ENCODE measurements at regions not wholly inside any gene's neighbourhood (a gene's known extent, or its start where the extent isn't known, plus 50 kb on each side); places are given as distances from the start of the nearest gene placed in this dataset.

DNA sequence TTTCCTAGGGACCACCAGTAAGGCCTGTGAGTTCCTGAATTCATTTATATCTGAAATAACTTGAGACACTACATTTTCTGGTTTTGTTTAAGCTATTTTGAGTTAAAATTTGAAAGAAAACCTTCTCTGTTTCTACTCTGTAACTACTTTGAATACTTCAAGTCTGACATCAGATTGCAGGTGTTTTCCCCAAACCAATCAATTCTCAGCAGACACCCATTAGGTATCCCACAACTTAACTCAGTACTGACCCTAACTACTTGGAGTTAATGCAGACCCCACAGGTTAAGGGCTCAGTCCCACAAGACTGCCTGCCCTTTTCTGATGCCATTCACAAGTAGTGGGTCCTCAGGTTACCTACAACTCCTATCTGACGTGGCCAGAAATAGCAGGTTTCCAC is 1100.0 kb upstream of the SLIT2 start (continued):
- no peak for TF ChIP-seq PATZ1 (CRISPR knock-in tag; IDR thresholded peaks at IDR 0.05; ENCODE audit: borderline replicate concordance)
- TF ChIP-seq TCF4 (CRISPR knock-in tag; IDR thresholded peaks at IDR 0.05; ENCODE audit: borderline replicate concordance): no peak
- no peak for TF ChIP-seq CSDC2 (CRISPR knock-in tag; IDR thresholded peaks at IDR 0.05)
- no peak for TF ChIP-seq ZC3H10 (CRISPR knock-in tag; IDR thresholded peaks at IDR 0.05)

DNA sequence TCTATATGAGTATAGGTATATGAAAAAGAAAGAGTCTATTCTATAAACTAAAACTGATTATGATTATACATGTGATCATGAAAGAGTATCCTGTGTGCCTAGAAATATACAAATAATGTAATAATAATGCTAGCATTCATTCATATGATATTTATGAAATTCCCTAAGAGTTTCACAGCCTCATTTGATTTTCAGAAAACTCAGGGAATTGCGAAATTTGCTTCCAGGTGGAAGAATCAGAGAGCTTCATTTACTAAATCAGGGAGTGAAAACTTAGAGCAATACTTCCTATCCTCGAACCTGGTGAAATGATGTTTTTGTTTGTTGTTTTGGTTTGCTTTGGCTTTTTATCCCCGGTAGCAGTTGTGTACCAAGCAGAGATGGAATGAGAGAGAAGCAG is 1105.7 kb upstream of the SLIT2 start:
- TF ChIP-seq OSR1 (CRISPR knock-in tag; IDR thresholded peaks at IDR 0.05) (no peak), ZNF565 (CRISPR knock-in tag; conservative IDR thresholded peaks at IDR 0.05; ENCODE audit: low read depth) (no peak), ZFP3 (CRISPR knock-in tag; IDR thresholded peaks at IDR 0.05) (no peak), ISL1 (CRISPR knock-in tag; IDR thresholded peaks at IDR 0.05) (no peak), ZNF8 (CRISPR knock-in tag; IDR thresholded peaks at IDR 0.05) (no peak), GLIS3 (CRISPR knock-in tag; IDR thresholded peaks at IDR 0.05) (no peak)
- TF ChIP-seq, protein P1, sequence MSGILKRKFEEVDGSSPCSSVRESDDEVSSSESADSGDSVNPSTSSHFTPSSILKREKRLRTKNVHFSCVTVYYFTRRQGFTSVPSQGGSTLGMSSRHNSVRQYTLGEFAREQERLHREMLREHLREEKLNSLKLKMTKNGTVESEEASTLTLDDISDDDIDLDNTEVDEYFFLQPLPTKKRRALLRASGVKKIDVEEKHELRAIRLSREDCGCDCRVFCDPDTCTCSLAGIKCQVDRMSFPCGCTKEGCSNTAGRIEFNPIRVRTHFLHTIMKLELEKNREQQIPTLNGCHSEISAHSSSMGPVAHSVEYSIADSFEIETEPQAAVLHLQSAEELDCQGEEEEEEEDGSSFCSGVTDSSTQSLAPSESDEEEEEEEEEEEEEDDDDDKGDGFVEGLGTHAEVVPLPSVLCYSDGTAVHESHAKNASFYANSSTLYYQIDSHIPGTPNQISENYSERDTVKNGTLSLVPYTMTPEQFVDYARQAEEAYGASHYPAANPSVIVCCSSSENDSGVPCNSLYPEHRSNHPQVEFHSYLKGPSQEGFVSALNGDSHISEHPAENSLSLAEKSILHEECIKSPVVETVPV (CRISPR knock-in tag; IDR thresholded peaks at IDR 0.05): no peak
- no peak for ATAC-seq

DNA sequence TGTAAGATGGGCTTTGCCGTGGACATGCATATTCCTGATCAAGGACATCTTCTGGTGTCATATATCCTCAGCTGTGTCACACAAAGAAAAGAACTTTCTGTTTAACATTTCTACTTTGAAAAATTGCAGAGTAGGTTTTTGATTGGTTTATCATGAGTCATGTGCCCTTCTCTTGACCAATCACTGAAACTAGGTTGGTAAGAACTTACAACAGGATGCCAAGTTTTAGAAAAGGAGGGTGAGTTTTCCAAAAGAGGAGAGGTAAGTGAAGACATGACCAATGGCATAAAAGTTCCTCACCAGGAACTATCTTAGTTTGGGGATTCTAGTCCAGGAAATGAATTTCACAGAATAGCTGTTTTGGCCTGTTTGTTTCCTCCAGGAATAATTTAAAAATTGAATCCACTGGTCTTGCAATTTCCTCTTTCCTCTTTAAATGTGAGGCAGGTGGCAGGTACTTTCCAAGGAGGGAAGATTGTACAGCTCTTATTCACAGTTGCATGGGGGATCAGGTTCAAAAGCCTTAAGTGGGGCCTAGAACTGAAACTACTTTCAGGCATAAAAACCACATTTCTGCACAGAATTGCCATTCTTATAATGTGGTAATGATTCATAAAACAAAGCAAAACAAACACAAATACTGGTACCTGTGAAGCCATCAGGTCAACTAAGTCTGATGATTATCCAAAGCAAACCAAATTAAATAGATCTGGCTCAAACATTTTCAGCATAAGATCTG is 1114.5 kb upstream of the LCORL start:
- TF ChIP-seq ZFP3 (CRISPR knock-in tag; IDR thresholded peaks at IDR 0.05) (no peak), PPARA (CRISPR knock-in tag; IDR thresholded peaks at IDR 0.05; ENCODE audit: borderline replicate concordance) (no peak), TOX (CRISPR knock-in tag; IDR thresholded peaks at IDR 0.05; ENCODE audit: borderline replicate concordance) (no peak), ZNF70 (CRISPR knock-in tag; IDR thresholded peaks at IDR 0.05) (no peak), GLIS3 (CRISPR knock-in tag; IDR thresholded peaks at IDR 0.05) (no peak), ZNF8 (CRISPR knock-in tag; IDR thresholded peaks at IDR 0.05) (no peak), ARNTL (CRISPR knock-in tag; IDR thresholded peaks at IDR 0.05; ENCODE audit: borderline replicate concordance, low read depth) (no peak), ESRRG (CRISPR knock-in tag; IDR thresholded peaks at IDR 0.05) (no peak), ZFP30 (CRISPR knock-in tag; IDR thresholded peaks at IDR 0.05) (no peak), SNAI2 (CRISPR knock-in tag; IDR thresholded peaks at IDR 0.05) (no peak), ZNF565 (CRISPR knock-in tag; conservative IDR thresholded peaks at IDR 0.05; ENCODE audit: low read depth) (no peak), ISL1 (CRISPR knock-in tag; IDR thresholded peaks at IDR 0.05) (no peak), OSR1 (CRISPR knock-in tag; IDR thresholded peaks at IDR 0.05) (no peak), ZC3H10 (CRISPR knock-in tag; IDR thresholded peaks at IDR 0.05) (no peak), TCF4 (CRISPR knock-in tag; IDR thresholded peaks at IDR 0.05; ENCODE audit: borderline replicate concordance) (no peak), PATZ1 (CRISPR knock-in tag; IDR thresholded peaks at IDR 0.05; ENCODE audit: borderline replicate concordance) (no peak)
- TF ChIP-seq, protein P1 (CRISPR knock-in tag; IDR thresholded peaks at IDR 0.05): no peak
- TF ChIP-seq, protein P2, sequence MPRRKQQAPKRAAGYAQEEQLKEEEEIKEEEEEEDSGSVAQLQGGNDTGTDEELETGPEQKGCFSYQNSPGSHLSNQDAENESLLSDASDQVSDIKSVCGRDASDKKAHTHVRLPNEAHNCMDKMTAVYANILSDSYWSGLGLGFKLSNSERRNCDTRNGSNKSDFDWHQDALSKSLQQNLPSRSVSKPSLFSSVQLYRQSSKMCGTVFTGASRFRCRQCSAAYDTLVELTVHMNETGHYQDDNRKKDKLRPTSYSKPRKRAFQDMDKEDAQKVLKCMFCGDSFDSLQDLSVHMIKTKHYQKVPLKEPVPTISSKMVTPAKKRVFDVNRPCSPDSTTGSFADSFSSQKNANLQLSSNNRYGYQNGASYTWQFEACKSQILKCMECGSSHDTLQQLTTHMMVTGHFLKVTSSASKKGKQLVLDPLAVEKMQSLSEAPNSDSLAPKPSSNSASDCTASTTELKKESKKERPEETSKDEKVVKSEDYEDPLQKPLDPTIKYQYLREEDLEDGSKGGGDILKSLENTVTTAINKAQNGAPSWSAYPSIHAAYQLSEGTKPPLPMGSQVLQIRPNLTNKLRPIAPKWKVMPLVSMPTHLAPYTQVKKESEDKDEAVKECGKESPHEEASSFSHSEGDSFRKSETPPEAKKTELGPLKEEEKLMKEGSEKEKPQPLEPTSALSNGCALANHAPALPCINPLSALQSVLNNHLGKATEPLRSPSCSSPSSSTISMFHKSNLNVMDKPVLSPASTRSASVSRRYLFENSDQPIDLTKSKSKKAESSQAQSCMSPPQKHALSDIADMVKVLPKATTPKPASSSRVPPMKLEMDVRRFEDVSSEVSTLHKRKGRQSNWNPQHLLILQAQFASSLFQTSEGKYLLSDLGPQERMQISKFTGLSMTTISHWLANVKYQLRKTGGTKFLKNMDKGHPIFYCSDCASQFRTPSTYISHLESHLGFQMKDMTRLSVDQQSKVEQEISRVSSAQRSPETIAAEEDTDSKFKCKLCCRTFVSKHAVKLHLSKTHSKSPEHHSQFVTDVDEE (CRISPR knock-in tag; IDR thresholded peaks at IDR 0.05): no peak
- TF ChIP-seq, protein P3, sequence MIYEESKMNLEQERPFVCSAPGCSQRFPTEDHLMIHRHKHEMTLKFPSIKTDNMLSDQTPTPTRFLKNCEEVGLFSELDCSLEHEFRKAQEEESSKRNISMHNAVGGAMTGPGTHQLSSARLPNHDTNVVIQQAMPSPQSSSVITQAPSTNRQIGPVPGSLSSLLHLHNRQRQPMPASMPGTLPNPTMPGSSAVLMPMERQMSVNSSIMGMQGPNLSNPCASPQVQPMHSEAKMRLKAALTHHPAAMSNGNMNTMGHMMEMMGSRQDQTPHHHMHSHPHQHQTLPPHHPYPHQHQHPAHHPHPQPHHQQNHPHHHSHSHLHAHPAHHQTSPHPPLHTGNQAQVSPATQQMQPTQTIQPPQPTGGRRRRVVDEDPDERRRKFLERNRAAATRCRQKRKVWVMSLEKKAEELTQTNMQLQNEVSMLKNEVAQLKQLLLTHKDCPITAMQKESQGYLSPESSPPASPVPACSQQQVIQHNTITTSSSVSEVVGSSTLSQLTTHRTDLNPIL (CRISPR knock-in tag; IDR thresholded peaks at IDR 0.05; ENCODE audit: low read depth): no peak
- no peak for ATAC-seq

Data from SK-N-SH treated with all-trans-retinoic acid at 6 μM for 48 hours (cell line).